ENCODE measurements at regions not wholly inside any gene's neighbourhood (a gene's known extent, or its start where the extent isn't known, plus 50 kb on each side); places are given as distances from the start of the nearest gene placed in this dataset.
"Not testable (repeated sequence)": the region's sequence is repeated elsewhere in the genome, so short reads cannot be mapped to it uniquely, and the experiment has no call there.

DNA sequence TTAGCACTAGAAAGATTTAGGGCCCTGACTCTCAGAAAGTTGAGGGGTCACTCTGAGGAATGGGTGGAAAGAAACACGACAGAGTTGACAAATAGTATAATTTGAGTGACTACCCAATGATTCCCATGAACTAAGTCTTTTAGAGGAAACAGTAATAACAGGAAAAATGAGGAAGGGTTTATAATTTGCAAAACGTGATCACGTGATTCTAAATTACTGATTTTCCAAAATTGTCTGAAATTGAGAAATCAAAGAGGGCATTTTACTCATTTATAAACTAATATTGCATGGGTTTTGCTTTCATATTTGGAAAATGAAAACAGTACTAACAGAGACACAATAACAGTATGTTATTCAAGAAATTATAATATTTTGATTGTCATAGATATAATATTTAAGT, 1335.7 kb downstream of the PLA2G4A start:
- WGBS (ENCODE audit: insufficient coverage): no CpG with 5 or more reads among the region's 3 CpGs
- no peaks in the 10 kb centered on the region for H3K9me3 ChIP-seq (replicated peaks; ENCODE audit: control insufficient read depth, low read depth, low read length)
- H3K4me3 ChIP-seq (ENCODE audit: low read length): no peak overlapping the region
- H3K27me3 ChIP-seq (ENCODE audit: control insufficient read depth, insufficient read depth, low read length): no peaks in the 10 kb centered on the region
- no peaks in the 10 kb centered on the region for H3K4me1 ChIP-seq (ENCODE audit: control insufficient read depth, insufficient read depth, low read length)
- H3K27ac ChIP-seq (ENCODE audit: low read length): no peak overlapping the region
- H3K36me3 ChIP-seq (ENCODE audit: control insufficient read depth, insufficient read depth, low read length): no peaks in the 10 kb centered on the region
- DNase-seq: no peak

DNA sequence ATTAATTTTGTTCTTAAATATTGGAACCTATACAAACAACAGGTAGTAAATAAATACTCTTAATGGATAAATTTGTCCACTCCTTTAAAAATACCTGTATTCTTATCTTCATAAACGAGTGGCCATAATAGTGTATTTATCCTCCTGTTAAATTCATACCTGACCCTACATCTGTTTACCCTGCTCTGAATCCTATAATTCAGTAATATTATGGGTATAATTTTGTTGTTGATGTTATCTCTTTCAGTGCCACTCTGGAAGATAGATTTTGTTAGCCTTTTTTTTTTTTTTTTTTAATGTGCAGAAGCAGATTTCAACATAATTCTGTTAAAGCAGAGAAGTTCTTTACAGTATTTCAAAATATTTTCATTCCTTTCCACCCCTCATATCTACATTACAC, 1337.9 kb downstream of the PLA2G4A start:
- no CpG with 5 or more reads among the region's 1 CpG for WGBS (ENCODE audit: insufficient coverage)
- H3K4me1 ChIP-seq (ENCODE audit: control insufficient read depth, insufficient read depth, low read length): no peaks in the 10 kb centered on the region
- no peaks in the 10 kb centered on the region for H3K27me3 ChIP-seq (ENCODE audit: control insufficient read depth, insufficient read depth, low read length)
- H3K36me3 ChIP-seq (ENCODE audit: control insufficient read depth, insufficient read depth, low read length): no peaks in the 10 kb centered on the region
- H3K9me3 ChIP-seq (replicated peaks; ENCODE audit: control insufficient read depth, low read depth, low read length): no peaks in the 10 kb centered on the region
- no peak overlapping the region for H3K27ac ChIP-seq (ENCODE audit: low read length)
- H3K4me3 ChIP-seq (ENCODE audit: low read length): no peak overlapping the region
- no peak for DNase-seq

DNA sequence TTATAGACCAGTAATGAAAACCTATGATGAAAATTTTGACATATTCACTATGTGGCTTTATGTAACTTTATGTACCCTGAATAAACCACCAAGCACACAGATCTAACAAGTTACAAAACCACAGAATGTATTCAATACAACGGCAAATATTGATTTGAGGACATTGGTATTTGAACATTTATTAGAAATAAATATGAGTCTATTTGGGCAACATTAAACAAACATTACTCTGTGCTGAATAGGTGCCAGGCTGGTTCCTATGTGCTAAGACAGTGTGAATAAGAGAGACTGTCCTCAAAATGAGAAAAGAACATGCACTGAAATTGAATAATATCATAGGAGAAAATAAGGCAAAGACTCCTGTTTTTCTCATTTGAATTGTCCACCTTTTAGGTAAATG, 1341.2 kb downstream of the PLA2G4A start:
- no peak for DNase-seq
- Histone ChIP-seq H3K4me1 (ENCODE audit: control insufficient read depth, insufficient read depth, low read length) (no peaks in the 10 kb centered on the region), H3K27ac (ENCODE audit: low read length) (no peak overlapping the region), H3K4me3 (ENCODE audit: low read length) (no peak overlapping the region), H3K27me3 (ENCODE audit: control insufficient read depth, insufficient read depth, low read length) (no peaks in the 10 kb centered on the region), H3K36me3 (ENCODE audit: control insufficient read depth, insufficient read depth, low read length) (no peaks in the 10 kb centered on the region), H3K9me3 (replicated peaks; ENCODE audit: control insufficient read depth, low read depth, low read length) (no peaks in the 10 kb centered on the region)
- WGBS (ENCODE audit: insufficient coverage): no CpG with 5 or more reads among the region's 1 CpG

DNA sequence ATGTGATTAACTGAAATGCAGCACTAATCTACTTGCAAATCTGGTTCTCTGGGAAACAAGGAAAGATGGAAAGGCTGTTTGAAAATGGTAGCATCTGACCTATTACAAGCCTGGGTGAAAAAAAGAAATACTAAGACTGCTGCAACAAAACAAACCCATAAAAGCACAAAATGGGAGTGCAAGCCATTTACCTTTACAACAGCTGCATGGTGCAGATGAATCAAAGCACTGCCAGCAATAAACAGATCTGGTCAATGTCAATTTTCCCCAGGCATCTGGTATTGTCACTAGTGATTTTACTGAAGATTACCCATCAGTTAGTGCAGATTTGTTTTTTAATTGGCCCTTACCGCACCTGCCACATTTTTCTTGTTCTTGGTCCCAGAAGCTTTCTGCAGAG, 1341.7 kb downstream of the PLA2G4A start:
- Histone ChIP-seq H3K27me3 (ENCODE audit: control insufficient read depth, insufficient read depth, low read length) (no peaks in the 10 kb centered on the region), H3K9me3 (replicated peaks; ENCODE audit: control insufficient read depth, low read depth, low read length) (no peaks in the 10 kb centered on the region), H3K4me1 (ENCODE audit: control insufficient read depth, insufficient read depth, low read length) (no peaks in the 10 kb centered on the region), H3K36me3 (ENCODE audit: control insufficient read depth, insufficient read depth, low read length) (no peaks in the 10 kb centered on the region), H3K4me3 (ENCODE audit: low read length) (no peak overlapping the region), H3K27ac (ENCODE audit: low read length) (no peak overlapping the region)
- no peak for DNase-seq
- no CpG with 5 or more reads among the region's 1 CpG for WGBS (ENCODE audit: insufficient coverage)

- DNase-seq: no peak
- no peaks in the 10 kb centered on the region for H3K36me3 ChIP-seq (ENCODE audit: control insufficient read depth, insufficient read depth, low read length)
- no CpG with 5 or more reads among the region's 1 CpG for WGBS (ENCODE audit: insufficient coverage)
- no peak overlapping the region for H3K27ac ChIP-seq (ENCODE audit: low read length)
- no peak overlapping the region for H3K4me3 ChIP-seq (ENCODE audit: low read length)
- H3K4me1 ChIP-seq (ENCODE audit: control insufficient read depth, insufficient read depth, low read length): no peaks in the 10 kb centered on the region
- no peaks in the 10 kb centered on the region for H3K9me3 ChIP-seq (replicated peaks; ENCODE audit: control insufficient read depth, low read depth, low read length)
- no peaks in the 10 kb centered on the region for H3K27me3 ChIP-seq (ENCODE audit: control insufficient read depth, insufficient read depth, low read length)
Measured at GRCh38 chr1:188170935-188171334, 1342.2 kb downstream of the PLA2G4A start.

DNA sequence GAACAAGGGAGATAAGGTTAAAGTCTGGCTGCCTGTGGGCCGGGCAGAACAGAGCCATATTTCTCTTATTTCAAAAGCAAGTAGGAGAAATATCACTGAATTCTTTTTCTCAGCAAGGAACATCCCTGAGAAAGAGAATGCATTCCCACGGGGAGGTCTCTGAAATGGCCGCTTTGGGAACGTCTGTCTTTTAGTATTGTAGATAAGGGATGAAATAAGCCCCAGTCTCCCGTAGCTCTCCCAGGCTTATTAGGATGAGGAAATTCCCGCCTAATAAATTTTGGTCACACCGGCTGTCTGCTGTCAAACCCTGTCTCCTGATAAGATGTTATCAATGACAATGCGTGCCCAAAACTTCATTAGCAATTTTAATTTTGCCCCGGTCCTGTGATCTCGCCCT, 1353.3 kb downstream of the PLA2G4A start:
- DNase-seq; H3K4me3 ChIP-seq (ENCODE audit: low read length); H3K36me3 ChIP-seq (ENCODE audit: control insufficient read depth, insufficient read depth, low read length); H3K4me1 ChIP-seq (ENCODE audit: control insufficient read depth, insufficient read depth, low read length); H3K27ac ChIP-seq (ENCODE audit: low read length); H3K9me3 ChIP-seq (replicated peaks; ENCODE audit: control insufficient read depth, low read depth, low read length); H3K27me3 ChIP-seq (ENCODE audit: control insufficient read depth, insufficient read depth, low read length): not testable (repeated sequence)
- WGBS (ENCODE audit: insufficient coverage): 100% methylated on average over 1 of the region's 10 CpGs

- WGBS (ENCODE audit: insufficient coverage): no CpG with 5 or more reads among the region's 2 CpGs
- H3K36me3 ChIP-seq (ENCODE audit: control insufficient read depth, insufficient read depth, low read length): no peaks in the 10 kb centered on the region
Measured at GRCh38 chr1:188188317-188188716, 1359.6 kb downstream of the PLA2G4A start.

DNA sequence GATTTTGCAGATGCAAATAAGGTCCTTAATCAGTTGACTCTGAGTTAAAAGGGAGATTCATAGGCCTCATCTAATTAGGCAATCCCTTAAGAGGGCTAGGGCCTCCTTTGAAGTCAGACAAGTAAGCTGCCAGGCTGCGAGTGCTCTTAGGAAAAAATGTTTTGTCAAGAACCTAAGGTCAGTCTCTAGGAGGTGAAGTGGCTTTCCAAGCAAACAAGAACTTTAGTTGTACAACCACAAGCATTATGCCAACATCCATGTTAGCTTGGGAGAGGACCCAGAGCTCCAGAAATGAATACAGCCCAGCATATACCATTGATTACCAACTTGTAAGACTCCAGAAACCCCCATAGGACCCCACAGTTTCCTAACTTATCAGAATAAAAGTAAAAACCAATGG, 1366.2 kb downstream of the PLA2G4A start:
- Histone ChIP-seq H3K27me3 (ENCODE audit: control insufficient read depth, insufficient read depth, low read length) (no peaks in the 10 kb centered on the region), H3K4me3 (ENCODE audit: low read length) (no peak overlapping the region), H3K27ac (ENCODE audit: low read length) (no peak overlapping the region), H3K36me3 (ENCODE audit: control insufficient read depth, insufficient read depth, low read length) (no peaks in the 10 kb centered on the region), H3K9me3 (replicated peaks; ENCODE audit: control insufficient read depth, low read depth, low read length) (no peaks in the 10 kb centered on the region), H3K4me1 (ENCODE audit: control insufficient read depth, insufficient read depth, low read length) (no peaks in the 10 kb centered on the region)
- no CpG with 5 or more reads among the region's 1 CpG for WGBS (ENCODE audit: insufficient coverage)
- no peak for DNase-seq

More at GRCh38 chr1:188188317-188188716, 1359.6 kb downstream of the PLA2G4A start:
- no peak overlapping the region for H3K27ac ChIP-seq (ENCODE audit: low read length)
- no peak for DNase-seq
- peaks cover 3% of the 10 kb centered on the region for H3K9me3 ChIP-seq (replicated peaks; ENCODE audit: control insufficient read depth, low read depth, low read length)
- H3K4me1 ChIP-seq (ENCODE audit: control insufficient read depth, insufficient read depth, low read length): no peaks in the 10 kb centered on the region
- no peaks in the 10 kb centered on the region for H3K27me3 ChIP-seq (ENCODE audit: control insufficient read depth, insufficient read depth, low read length)
- no peak overlapping the region for H3K4me3 ChIP-seq (ENCODE audit: low read length)

DNA sequence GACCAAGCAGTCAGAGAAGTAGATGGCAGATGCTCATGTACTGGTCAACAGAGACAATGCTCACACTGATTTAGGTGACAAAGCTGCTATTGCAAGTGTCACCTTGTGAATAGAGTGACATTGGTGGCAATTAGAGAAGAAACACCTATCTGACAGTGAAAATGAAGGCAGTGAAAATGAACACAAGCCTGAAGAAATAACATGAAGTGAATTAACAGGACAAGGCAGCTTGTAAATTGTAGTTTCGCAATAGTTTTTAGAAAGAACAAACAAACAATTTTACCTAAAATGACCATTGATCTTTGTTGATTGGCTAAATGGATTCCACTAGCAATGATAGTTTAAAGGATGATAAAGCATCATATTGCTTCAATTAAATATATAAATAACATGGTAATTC, 1389.5 kb downstream of the PLA2G4A start:
- Histone ChIP-seq H3K4me3 (ENCODE audit: low read length) (no peak overlapping the region), H3K27me3 (ENCODE audit: control insufficient read depth, insufficient read depth, low read length) (no peaks in the 10 kb centered on the region), H3K4me1 (ENCODE audit: control insufficient read depth, insufficient read depth, low read length) (no peaks in the 10 kb centered on the region), H3K9me3 (replicated peaks; ENCODE audit: control insufficient read depth, low read depth, low read length) (no peaks in the 10 kb centered on the region), H3K36me3 (ENCODE audit: control insufficient read depth, insufficient read depth, low read length) (no peaks in the 10 kb centered on the region), H3K27ac (ENCODE audit: low read length) (no peak overlapping the region)
- no CpG with 5 or more reads among the region's 1 CpG for WGBS (ENCODE audit: insufficient coverage)
- no peak for DNase-seq

GRCh38 chr1:188220051-188220450, 1391.3 kb downstream of the PLA2G4A start:
- no peaks in the 10 kb centered on the region for H3K9me3 ChIP-seq (replicated peaks; ENCODE audit: control insufficient read depth, low read depth, low read length)
- no peaks in the 10 kb centered on the region for H3K4me1 ChIP-seq (ENCODE audit: control insufficient read depth, insufficient read depth, low read length)
- no peaks in the 10 kb centered on the region for H3K27me3 ChIP-seq (ENCODE audit: control insufficient read depth, insufficient read depth, low read length)
- no peak for DNase-seq
- WGBS (ENCODE audit: insufficient coverage): no CpG with 5 or more reads among the region's 1 CpG
- no peaks in the 10 kb centered on the region for H3K36me3 ChIP-seq (ENCODE audit: control insufficient read depth, insufficient read depth, low read length)
- no peak overlapping the region for H3K27ac ChIP-seq (ENCODE audit: low read length)
- no peak overlapping the region for H3K4me3 ChIP-seq (ENCODE audit: low read length)

DNA sequence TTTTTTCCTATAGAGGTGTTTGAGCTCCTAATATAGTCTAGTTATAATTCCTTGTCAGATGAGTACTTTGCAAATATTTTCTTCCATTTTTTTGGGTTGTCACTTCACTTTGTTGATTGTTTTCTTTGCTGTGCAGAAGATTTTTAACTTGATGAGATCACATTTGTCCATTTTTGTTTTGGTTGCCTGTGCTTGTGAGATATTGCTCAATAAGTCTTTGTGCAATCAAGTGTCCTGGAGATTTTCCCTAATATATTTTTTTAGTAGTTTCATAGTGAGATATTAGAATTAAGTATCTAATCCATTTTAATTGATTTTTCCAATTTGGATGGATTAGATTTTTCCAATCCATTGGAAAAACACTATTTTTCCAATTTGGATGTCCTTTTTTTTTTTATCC, 1395.5 kb downstream of the PLA2G4A start:
- H3K4me1 ChIP-seq (ENCODE audit: control insufficient read depth, insufficient read depth, low read length): no peaks in the 10 kb centered on the region
- H3K9me3 ChIP-seq (replicated peaks; ENCODE audit: control insufficient read depth, low read depth, low read length): no peaks in the 10 kb centered on the region
- no peaks in the 10 kb centered on the region for H3K36me3 ChIP-seq (ENCODE audit: control insufficient read depth, insufficient read depth, low read length)
- DNase-seq: no peak
- H3K4me3 ChIP-seq (ENCODE audit: low read length): no peak overlapping the region
- H3K27ac ChIP-seq (ENCODE audit: low read length): no peak overlapping the region
- H3K27me3 ChIP-seq (ENCODE audit: control insufficient read depth, insufficient read depth, low read length): no peaks in the 10 kb centered on the region

All from muscle of leg (tissue), 3 donors.